ENCODE measurements at regions not wholly inside any gene's neighbourhood (a gene's known extent, or its start where the extent isn't known, plus 50 kb on each side); places are given as distances from the start of the nearest gene placed in this dataset.

DNA sequence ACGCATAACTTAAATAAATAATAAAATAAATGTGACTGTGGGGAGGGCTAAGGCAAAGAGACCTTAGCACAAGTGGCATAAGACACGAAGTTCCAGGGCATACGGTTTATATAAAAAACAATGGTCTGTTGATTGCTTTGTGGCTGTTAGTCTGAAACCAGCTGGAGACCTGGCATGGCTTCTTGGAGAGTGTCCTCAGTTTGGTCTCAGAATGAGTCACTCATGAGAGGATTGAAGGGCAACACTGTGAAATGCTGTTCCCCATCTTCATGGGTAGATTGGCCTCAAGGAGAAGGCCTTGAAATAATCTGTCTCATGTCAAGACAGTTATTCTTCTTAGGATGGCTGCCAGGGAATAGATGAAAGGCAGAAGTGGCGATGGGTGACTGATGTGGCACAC, 62.2 kb downstream of the SOX2 start:
- Histone ChIP-seq H4K8ac (ENCODE audit: low read depth in 2 of 2, low read length in 2 of 2) (no peak overlapping the region), H3K27me3 (ENCODE audit: control insufficient read depth, insufficient read depth, low read length) (no peaks in the 10 kb centered on the region)
- dilution Hi-C loops (cut with HindIII; ENCODE audit: low sequenced_read_pairs, unreplicated experiment), result no loop called here

More for the DNA sequence above, 62.2 kb downstream of the SOX2 start:
- intact Hi-C loops (cut with micrococcal nuclease), result no loop called here
- Histone ChIP-seq H3K79me1 (ENCODE audit: low read depth in 1 of 2, low read length in 2 of 2) (no peaks in the 10 kb centered on the region), H2BK5ac (ENCODE audit: low read depth, low read length, poor library complexity, severe bottlenecking) (no peak overlapping the region), H3K18ac (ENCODE audit: low read depth, low read length) (no peak overlapping the region), H3K4me3 (ENCODE audit: insufficient read depth, low read depth, low read length) (no peak overlapping the region), H3K4me1 (ENCODE audit: control insufficient read depth, insufficient read depth, low read length) (no peaks in the 10 kb centered on the region), H3K56ac (ENCODE audit: extremely low read depth, insufficient read depth, low read length) (no peak overlapping the region), H2AK5ac (ENCODE audit: low read depth, low read length) (no peak overlapping the region), H3K9me3 (ENCODE audit: control insufficient read depth, insufficient read depth, low read length) (peaks cover 2% of the 10 kb centered on the region; the same call in 1 of the 2 replicates), H3K4ac (ENCODE audit: low read depth, low read length) (no peak overlapping the region), H3K36me3 (ENCODE audit: control insufficient read depth, insufficient read depth, low read length) (no peaks in the 10 kb centered on the region), H4K91ac (ENCODE audit: insufficient read depth, low read depth, low read length) (no peak overlapping the region), H3K9me1 (ENCODE audit: insufficient read depth, low read length) (no peaks in the 10 kb centered on the region), H3K14ac (replicated peaks; ENCODE audit: low read depth, low read length) (no peak overlapping the region), H4K5ac (ENCODE audit: low read depth, low read length) (no peak overlapping the region), H3K27ac (ENCODE audit: insufficient read depth, low read length) (no peak overlapping the region), H2AFZ (replicated peaks; ENCODE audit: low read length, poor library complexity) (no peak overlapping the region), H3K4me2 (ENCODE audit: low read depth, low read length) (no peak overlapping the region), H2AK9ac (replicated peaks; ENCODE audit: low read depth, low read length, poor library complexity) (no peak overlapping the region), H3K9ac (ENCODE audit: low read depth, low read length) (no peak overlapping the region), H4K20me1 (ENCODE audit: insufficient read depth, low read length) (no peaks in the 10 kb centered on the region), H3K23ac (ENCODE audit: low read depth, low read length) (no peak overlapping the region), H2BK20ac (ENCODE audit: low read depth, low read length) (no peak overlapping the region), H2BK120ac (ENCODE audit: low read depth, low read length) (no peak overlapping the region), H2BK15ac (ENCODE audit: low read depth, low read length) (no peak overlapping the region)
- ChIA-PET CTCF (no interaction called here), POLR2A (ENCODE audit: unreplicated experiment) (no interaction called here)
- WGBS, 2 experiments (ENCODE audit: extremely low coverage in 2 of 2, insufficient read length in 1 of 2), result 6% methylated on average over 2 of the region's 4 CpGs; no CpG with 5 or more reads in 1 of the 2 experiments
- in situ Hi-C loops (cut with MboI; ENCODE audit: low sequenced_read_pairs), result no loop called here
- DNase-seq (no peak), ATAC-seq (ENCODE audit: low read depth) (no peak)
- no peak for TF ChIP-seq RAD21 (IDR thresholded peaks at IDR 0.05; ENCODE audit: low read length)
- no peak for TF ChIP-seq RFX5 (IDR thresholded peaks at IDR 0.05; ENCODE audit: low read depth, low read length)
- no peak for TF ChIP-seq ELK1 (IDR thresholded peaks at IDR 0.05; ENCODE audit: borderline replicate concordance, low read depth, low read length)
- TF ChIP-seq MAFK (IDR thresholded peaks at IDR 0.05; ENCODE audit: low read depth, low read length), result no peak
- TF ChIP-seq BHLHE40 (IDR thresholded peaks at IDR 0.05; ENCODE audit: low read depth, low read length), result no peak
- no peak for TF ChIP-seq POLR2A (IDR thresholded peaks at IDR 0.05; ENCODE audit: low read depth, low read length)
- TF ChIP-seq MAZ (IDR thresholded peaks at IDR 0.05; ENCODE audit: borderline replicate concordance, low read depth, low read length), result no peak
- no peak for TF ChIP-seq MXI1 (IDR thresholded peaks at IDR 0.05; ENCODE audit: borderline replicate concordance, low read depth, low read length)
- TF ChIP-seq SMC3 (IDR thresholded peaks at IDR 0.05; ENCODE audit: low read depth, low read length), result no peak
- TF ChIP-seq, protein P1, sequence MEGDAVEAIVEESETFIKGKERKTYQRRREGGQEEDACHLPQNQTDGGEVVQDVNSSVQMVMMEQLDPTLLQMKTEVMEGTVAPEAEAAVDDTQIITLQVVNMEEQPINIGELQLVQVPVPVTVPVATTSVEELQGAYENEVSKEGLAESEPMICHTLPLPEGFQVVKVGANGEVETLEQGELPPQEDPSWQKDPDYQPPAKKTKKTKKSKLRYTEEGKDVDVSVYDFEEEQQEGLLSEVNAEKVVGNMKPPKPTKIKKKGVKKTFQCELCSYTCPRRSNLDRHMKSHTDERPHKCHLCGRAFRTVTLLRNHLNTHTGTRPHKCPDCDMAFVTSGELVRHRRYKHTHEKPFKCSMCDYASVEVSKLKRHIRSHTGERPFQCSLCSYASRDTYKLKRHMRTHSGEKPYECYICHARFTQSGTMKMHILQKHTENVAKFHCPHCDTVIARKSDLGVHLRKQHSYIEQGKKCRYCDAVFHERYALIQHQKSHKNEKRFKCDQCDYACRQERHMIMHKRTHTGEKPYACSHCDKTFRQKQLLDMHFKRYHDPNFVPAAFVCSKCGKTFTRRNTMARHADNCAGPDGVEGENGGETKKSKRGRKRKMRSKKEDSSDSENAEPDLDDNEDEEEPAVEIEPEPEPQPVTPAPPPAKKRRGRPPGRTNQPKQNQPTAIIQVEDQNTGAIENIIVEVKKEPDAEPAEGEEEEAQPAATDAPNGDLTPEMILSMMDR (conservative IDR thresholded peaks at IDR 0.05; ENCODE audit: low read depth, low read length), result no peak
- no peak for TF ChIP-seq NFE2L2 (IDR thresholded peaks at IDR 0.05; ENCODE audit: low read depth, low read length)
- no peak for TF ChIP-seq RCOR1 (IDR thresholded peaks at IDR 0.05; ENCODE audit: insufficient replicate concordance, low read length)
- no peak for TF ChIP-seq CEBPB (IDR thresholded peaks at IDR 0.05; ENCODE audit: low read depth, low read length)
- TF ChIP-seq CHD1 (IDR thresholded peaks at IDR 0.05; ENCODE audit: low read depth, low read length), result no peak
- no TSS peak for BruUV-seq (replicated peaks)
